GM18508 (cell line): ENCODE measurements at regions not wholly inside any gene's neighbourhood (a gene's known extent, or its start where the extent isn't known, plus 50 kb on each side); places are given as distances from the start of the nearest gene placed in this dataset.

Experiments used
- ATAC-seq: cut with Tn5 transposase; IDR thresholded peaks from one replicate; pipeline ENCODE4 v1.9.1; 2021; ENCODE audit warnings: moderate number of reproducible peaks; ENCODE audit not compliant: insufficient read depth, unreplicated experiment

DNA sequence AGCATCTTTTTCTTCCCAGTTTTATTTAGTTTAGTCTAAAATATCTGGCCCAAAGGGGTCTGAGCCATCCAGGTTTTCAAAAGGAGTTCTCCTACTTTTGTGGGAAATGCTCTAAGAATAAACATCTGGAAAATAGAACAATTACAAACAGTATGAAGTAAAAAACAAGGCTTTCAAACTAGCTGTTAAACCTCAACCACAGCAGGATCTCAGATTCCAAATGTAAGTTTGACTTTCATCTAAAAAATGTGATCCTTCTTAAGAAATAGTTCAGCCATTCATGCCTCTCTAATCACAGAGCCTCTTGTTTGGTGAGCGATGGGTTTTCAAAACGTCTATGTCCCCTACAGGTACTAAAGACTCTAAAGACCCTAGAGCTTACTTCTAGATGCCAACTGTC lies 413.5 kb downstream of the DUSP10 start:
- no peak for ATAC-seq

DNA sequence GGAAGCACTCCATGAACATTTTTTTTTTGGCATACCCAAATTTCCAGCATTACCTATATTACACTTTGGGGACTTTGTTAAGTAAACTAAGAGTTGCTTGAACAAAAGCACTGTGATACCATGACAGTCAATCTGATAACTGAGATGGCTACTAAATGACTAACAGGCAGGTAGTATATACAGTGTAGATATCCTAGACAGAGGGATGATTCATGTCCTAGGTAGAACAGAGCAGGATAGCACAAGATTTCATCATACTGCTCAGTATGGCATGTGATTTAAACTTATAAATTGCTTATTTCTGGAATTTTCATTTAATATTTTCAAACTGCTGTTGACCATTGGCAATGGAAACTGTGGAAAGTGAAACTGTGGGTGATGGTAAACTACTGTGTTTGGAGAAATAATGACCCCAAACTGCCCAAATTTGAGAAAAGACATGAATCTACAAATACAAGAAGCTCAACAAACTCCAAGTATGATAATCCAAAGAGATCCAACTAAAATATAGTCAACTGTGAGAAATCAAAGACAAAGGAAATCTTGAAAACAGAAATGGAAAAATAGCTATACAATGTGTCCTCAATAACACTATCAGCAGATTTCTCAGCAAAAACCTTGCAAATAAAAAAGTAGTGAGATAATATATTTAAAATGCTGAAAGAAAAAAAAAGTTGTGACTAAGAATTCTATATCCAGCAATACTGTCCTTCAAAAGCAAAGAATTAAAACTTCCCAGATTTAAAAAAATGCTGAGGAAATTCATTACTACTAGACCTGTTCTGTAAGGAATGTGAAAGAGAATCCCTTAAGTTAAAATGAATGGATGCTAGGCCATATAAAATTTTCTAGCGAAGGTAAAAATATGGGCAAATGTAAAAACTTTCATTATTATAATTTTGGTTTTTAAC lies 410.4 kb downstream of the DUSP10 start:
- no peak for ATAC-seq

DNA sequence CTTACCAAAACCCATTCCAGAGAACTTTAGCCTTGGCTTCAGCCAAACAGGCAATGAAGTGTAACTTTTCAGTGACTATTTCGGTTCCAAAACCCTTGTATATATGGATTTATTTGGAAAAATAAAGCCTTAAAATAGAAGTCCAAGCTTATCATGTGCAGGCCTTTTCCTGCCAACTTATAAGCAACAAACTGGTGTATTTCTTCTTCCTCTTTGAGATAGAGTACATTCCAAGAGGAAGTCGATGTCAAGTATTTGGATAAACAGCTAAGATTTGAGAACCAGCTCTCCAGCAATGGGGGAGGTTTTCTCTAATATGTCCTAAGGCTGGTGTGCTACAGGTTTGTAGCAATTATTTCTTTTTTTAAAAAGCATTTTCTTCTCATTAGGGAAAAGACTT lies 407.8 kb downstream of the DUSP10 start:
- no peak for ATAC-seq

DNA sequence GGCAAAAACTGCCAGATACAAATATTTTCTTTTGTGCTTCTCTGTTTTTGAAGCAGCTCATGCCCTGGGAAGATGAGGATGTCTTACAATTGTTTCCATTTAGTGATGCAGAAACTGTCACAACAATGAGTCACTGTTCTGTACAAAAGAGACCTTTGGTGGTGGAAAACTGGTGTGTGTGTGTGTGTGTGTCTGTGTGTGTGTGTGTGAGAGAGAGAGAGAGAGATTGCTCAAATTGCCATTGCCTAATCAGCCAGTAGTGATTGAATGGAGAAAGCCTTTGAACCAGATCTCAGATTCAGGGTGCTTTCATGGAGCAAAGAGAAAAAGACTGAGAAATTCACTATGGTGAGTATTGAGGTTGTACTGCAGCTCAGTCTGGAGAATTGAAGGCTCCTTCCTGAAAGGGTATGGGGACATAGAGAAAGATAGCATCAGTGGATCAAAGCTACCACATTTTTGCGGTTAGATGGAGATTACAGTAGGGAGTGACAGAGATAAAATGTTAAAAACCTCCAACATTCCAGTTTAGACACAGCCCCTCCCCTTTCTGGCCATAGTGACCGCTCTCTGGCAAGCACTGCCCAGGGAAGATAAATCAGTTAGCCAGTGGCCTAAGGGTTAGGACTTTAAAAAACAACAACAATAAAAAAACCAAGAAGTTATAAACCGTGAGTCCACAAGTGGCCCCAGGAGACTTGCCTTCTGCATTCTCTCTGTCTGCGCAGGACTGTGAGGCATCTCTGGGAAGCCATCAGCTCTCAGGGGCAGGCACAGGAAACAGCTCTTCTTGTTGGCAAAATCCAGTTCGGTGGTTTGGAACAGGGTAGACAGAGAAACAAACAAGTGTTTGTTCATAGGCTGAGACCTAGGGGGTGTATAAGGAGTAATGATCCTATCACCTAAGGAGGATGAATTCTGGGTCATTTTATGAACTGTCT lies 406.5 kb downstream of the DUSP10 start:
- no peak for ATAC-seq

DNA sequence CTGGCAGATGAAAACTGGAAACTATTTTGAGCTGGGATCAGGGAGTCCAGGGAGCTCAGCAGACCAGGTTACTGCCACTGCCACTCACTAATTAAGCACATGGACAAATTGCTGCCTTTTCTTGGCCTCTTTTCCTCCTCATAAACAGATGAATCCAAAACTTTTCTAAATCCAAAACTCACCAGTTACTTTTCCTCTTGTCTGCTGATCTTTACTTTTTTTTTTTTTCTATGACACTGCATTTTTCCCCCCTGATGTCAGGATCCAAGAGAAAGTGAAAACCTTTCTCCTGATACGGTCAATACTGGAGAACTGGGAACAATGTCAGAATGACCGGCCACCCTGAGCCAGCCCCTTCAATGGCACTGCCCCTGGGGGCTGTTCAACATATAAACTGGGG lies 405.8 kb downstream of the DUSP10 start:
- ATAC-seq: no peak

DNA sequence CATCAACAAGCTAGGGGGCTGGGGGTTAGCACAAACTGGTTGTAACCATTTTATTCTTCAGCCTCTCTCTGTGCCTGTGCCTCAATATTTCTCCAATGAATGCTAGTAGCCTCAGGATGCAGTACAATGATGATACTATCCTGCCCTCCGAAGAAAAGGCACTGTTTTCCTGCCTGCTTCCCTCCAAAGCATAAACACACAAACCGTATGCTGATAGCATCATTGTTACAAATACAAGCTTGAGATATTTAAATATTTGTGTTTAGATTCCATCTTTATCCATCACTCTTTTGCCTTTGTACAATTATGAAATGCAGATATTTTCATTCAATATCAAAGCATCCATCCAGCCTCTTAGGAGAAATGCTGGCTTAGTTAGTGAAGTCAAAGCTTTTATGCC lies 404.8 kb downstream of the DUSP10 start:
- ATAC-seq: no peak

DNA sequence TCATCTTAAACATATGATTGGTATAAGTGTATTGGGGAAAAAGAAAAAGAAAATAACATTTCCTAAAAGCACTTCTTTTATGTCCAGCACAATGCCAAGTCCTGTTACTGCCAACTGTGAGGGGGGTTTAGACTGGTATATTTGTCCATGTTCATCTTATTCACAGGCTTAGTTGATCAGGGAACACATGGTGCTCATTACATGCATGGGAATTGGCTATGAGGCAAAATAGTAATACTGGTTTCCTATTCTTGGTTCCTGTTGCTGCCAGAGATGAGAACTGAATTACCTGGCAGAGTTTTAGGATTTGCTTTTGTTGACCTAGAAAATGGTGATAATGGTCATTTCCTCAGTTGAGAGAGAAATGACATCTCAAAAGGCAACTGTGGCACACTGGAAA lies 398.8 kb downstream of the DUSP10 start:
- no peak for ATAC-seq

DNA sequence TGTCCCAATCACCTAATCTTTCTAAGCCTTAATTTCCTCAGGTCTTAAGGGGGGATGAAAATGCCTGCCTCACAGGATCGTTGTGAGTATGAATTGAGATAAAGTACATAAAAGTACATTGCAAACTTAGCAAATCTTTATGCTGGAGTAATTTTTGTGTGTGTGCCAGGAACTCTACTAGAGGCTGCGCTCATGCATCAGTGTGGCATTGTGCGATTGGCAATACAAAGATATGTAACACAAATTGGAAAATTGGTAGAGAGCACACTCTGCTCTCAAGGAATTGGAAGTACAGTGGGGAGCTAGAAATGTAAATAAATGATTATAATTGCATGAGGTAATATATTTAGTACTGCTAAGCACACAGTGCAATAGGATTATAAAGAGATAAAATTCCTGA lies 398.3 kb downstream of the DUSP10 start:
- ATAC-seq: no peak

DNA sequence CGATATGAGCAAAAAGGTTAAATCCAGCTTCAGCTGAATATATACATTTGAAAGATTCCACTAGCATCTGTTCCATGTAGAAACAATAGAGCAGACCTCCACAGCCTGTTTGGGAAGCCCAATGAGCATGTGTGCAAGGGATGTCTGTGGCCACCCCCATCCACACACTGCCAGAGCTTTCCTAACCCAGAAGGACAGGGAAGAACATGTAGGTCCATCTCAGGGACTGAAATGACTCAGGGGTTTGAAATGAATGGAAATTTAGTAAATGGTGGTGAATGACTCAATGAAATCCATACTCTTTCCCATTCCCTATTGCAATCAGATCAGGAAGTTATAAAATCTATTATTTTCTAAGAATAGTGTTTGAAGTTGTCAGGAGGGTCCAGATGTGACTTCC lies 397.2 kb downstream of the DUSP10 start:
- no peak for ATAC-seq

DNA sequence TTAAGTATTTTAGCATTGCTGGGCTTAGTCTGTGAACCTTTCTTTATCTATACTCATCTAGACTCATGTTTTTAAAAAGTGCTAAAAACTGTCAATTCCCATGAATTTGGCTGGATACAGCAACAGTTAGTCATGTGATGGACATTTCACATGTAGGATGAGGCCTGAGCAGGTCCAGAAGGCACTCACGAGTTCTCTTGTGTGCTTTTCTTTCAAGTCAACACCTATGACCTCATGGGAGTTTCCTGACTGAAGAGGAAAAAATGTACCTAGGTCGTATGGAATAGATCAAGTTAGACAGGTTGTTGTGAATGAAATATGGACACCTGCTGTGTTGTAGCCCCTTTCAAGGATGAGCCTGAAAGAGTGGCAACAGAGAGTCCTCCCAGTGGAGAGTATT lies 394.2 kb downstream of the DUSP10 start:
- ATAC-seq: no peak

DNA sequence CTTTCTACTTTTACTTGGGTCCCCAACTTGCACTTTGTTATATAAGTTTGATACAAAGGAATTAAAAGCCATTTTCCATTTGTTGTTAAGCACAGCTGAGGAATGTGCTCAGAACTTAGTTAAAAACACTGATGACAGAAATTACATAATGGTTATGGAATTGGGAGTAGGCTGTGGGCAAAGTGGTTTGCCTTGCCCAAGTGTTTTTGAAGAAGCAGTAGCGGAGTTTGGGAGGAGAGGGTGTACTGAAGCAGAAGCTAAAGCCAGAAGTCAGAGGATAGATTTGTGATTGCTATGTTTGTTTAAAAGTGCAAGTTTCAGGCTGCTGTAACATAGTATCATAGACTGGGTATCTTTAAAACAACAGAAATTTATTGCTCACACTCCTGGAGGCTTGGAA lies 391.8 kb downstream of the DUSP10 start:
- ATAC-seq: no peak

DNA sequence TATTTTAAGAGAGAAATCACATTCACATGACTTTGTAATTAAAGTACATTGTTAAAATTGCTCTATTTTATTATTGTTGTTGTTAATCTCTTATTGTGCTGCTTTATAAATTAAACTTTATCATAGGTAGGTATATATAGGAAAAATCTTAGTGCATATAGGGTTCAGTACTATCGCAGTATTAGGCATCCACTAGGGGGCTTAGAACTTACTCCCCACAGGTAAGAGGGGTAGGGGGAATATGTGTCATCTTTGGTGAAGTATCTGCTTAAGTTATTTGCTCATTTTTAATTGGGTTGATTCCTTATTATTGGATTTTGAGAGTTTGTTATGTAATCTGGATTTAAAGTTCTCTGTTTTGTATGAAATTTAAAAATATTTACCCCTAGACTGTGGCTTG lies 385.2 kb downstream of the DUSP10 start:
- ATAC-seq: no peak

DNA sequence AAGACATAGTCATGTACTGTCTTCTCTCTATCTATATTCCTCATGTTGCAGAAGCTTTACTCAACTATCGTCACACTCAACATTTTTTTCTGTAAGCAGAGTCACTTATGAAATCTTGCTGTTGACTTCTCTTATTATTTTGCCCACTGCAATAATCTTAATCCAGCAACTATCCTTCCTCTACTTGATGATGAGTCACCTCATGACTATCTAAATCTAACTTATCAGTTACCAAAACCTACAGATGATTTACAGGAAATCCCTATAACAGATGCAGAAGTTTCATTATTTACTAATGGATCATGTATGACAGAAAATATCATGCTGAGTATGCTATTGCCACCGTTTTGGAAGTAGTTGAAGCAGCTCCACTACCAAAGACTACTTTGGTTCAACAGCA lies 378.9 kb downstream of the DUSP10 start:
- no peak for ATAC-seq

DNA sequence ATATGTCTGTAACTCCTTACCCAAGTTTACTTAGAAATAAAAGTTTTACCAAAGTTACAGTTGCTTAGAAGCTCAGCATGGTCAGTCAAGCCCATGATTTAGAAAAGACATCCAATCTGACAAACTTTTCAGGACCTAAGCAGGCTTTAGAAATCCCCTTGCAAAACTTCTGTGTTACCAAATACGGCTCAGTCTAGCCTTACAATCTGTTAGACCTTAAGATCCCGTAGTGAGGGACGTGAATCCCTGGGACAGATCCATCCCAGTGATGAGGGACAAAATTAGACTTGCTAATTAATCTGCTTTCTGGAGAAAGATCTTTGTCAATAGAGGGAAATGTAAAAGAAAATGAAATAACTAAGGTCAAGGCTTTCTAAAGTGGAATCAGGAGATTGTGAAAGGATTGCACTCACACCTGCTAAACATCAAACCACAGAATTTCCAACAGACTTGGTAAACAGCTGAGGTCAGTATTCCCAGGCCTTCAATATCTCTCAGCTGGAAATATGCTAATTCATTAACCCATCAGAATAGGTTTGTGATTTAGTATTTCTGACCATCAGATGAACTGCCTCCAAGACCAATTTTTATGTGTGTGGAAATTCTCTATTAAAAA lies 375.3 kb downstream of the DUSP10 start:
- no peak for ATAC-seq

DNA sequence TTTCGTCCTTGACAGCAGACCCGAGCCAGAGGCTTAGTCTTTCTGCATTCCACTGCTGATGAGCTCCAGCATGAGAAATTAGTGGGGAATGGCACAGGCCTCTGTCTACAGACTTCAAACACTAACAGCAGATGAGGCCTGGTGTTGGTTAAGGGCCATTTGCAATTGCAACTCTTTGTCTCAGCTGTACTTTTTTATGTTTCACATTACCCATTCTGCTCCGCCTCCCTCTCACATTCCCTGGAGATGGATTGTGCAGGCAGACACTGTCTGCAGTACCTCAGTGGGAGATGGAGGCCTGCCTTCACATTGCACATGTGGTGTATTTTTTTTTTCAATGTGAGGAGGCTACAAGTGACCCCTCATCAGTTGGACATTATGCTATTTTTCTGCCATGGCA lies 370.2 kb downstream of the DUSP10 start:
- ATAC-seq: no peak

DNA sequence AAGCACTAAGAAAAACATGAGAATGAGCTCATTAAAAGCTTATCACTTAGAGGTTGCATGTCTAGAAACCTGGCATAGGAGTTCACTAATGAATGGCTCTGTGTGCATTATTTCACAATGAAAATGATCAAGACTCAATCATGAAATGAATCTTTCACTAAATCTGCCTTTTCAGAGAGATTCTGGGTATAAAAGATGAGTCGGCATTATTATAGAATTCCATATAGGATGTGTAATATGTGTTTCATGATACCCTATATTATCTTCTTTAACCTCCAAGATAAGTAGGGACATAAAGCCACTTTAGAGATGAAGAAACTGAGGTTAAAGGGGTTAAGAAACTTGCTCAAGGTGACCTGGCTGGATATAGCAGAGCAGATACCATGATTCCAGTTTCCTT lies 368.1 kb downstream of the DUSP10 start:
- no peak for ATAC-seq

DNA sequence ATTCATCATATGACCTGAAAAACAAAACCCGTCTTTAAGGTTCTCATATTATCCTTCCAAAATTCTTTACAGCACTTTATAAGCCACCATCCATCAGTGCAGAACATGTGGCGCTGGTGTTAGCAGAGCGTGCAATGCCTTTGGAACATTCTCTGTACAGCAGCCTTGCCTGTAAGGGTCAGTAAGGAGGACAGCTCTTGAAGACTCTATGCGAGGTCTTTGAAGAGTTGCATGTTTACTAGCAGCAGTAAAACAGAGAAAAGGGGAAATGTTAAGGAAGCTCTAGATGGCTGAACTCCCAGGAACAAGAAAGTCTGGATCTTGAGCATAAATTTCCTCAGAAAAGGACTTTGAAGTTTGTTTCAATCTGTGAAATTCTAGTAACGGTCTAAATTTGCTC lies 365.6 kb downstream of the DUSP10 start:
- no peak for ATAC-seq

DNA sequence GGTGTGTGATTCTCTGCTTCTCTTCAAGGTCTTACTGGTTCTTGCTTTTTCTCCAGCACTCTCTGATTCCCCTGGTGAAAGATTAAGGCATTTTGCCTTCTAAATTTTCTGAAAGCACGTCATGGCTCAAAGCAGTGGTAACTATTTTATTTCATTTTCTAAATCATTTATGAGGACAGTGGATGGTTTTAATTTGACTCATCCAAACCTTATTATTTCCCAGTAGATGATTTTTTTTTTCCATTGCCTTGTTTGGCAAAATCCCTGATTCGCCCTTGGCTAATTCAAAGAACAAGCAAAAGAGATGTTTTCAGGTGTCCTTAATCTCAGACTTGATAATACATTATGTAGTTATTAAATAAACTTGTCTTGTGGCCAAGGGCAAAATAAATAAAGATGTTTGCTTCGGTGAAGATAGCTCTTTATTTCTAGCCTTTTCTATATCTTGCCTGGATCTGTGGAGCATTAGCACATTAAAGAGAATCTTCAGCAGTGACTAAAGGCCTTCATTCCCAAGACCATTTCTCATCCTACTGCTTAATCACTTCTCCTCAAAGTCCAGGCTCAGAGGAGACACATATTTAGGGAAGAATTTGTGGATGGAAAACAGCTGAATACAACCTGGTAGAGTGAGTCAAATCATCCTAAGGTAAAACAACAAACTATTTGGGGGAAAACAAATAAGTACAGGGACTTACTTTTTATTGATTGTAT lies 359.8 kb downstream of the DUSP10 start:
- no peak for ATAC-seq

DNA sequence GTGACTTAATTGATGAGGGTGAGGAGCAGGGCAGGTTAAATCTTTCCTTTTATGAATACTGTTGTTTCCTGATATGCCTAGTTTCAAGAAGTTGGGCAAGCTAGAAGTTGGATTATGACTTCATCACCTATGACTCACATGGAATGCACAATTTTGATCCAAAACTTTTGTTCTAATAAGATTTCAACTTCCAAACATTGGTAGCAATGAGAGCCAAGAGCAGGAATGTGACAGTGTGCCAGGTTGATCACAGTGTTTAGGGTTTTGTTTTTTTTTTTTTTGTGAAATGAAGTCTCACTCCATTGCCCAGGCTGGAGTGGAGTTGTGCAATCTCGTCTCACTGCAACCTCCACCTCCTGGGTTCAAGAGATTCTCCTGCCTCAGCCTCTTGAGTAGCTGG lies 349.4 kb downstream of the DUSP10 start:
- no peak for ATAC-seq

DNA sequence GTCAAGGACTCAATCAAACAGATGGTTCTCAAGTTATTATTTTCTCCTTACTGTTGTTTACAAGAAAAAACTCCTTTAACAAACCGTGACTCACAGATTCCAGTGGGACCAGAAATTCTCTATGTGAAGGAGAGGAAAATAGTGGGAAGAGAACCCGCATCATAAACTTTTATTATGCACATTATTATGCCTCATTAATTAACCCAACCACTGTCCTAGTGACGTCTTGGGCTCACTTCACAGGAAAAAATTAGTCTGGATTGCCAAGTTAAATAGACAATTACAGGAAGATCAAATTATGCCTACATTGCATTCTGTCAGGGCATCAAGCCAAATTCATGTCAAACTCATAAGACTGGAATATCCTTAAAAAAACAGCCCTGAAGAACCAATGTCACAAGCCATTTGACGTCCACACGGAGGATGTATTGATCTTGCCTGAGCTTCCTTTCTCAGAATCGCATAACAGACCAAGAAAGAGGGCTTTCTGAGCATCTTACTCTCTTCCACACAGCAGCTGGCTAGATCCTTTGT lies 347.8 kb downstream of the DUSP10 start:
- no peak for ATAC-seq
